Panc1 (cell line): ENCODE measurements at regions not wholly inside any gene's neighbourhood (a gene's known extent, or its start where the extent isn't known, plus 50 kb on each side); places are given as distances from the start of the nearest gene placed in this dataset.

ENCODE experiments used
- ATAC-seq: fragments of 200-7000 bp; cut with Tn5 transposase; 2 replicates; pipeline ENCODE4 v1.9.1; 2020; ENCODE audit warnings: mild to moderate bottlenecking, moderate library complexity
- BruUV-seq: library from RNA; stranded (reverse); fragments of 400-500 nt; replicated peaks from 2 replicates; lab custom pipeline; 2021; lab: Mats Ljungman, UMichigan
- CTCF ChIA-PET: fragments of 300-600 bp; sonication (Branson Sonifier 250); formaldehyde crosslinking; loops from one replicate; lab custom pipeline; 2022; ENCODE audit warnings: antibody characterized with exemption; lab: Charles Lee
- POLR2A ChIA-PET: fragments of 300-600 bp; sonication (Branson Sonifier 250); formaldehyde crosslinking; loops from one replicate; lab custom pipeline; 2022; ENCODE audit warnings: antibody characterized with exemption; lab: Charles Lee
- DNase-seq: peaks from one replicate; pipeline ENCODE4 v3.0.0-alpha.2; 2010; ENCODE audit warnings: low read depth, low spot score
- H3K27ac ChIP-seq: 2 replicates; pipeline ENCODE4 v1.5.1; 2011; ENCODE audit warnings: mild to moderate bottlenecking, low read length, inconsistent platforms
- H3K27me3 ChIP-seq: fragments of 200-500 bp; sonication (Bioruptor generic); 2 replicates; pipeline ENCODE4 v1.6.0; 2014; ENCODE audit warnings: low read length, inconsistent platforms; ENCODE audit not compliant: control insufficient read depth, insufficient read depth
- H3K36me3 ChIP-seq: fragments of 200-500 bp; sonication (Bioruptor generic); 2 replicates; pipeline ENCODE4 v1.5.1; 2014; ENCODE audit warnings: inconsistent platforms, mild to moderate bottlenecking, low read length, moderate library complexity; ENCODE audit not compliant: control insufficient read depth, insufficient read depth
- H3K4me1 ChIP-seq: 2 replicates; pipeline ENCODE4 v1.5.1; 2011; ENCODE audit warnings: inconsistent platforms, mild to moderate bottlenecking, low read length, moderate library complexity; ENCODE audit not compliant: control insufficient read depth, insufficient read depth
- H3K4me3 ChIP-seq, 2 experiments: 2 replicates each; pipeline ENCODE4 v1.5.1; 2011 to 2012; ENCODE audit warnings: low read depth in 2 of 2, low read length in 2 of 2, mild to moderate bottlenecking in 2 of 2, inconsistent platforms in 1 of 2, moderate library complexity in 1 of 2
- H3K9me3 ChIP-seq: fragments of 200-500 bp; sonication (Bioruptor generic); 2 replicates; pipeline ENCODE4 v1.5.1; 2014; ENCODE audit warnings: low read depth, mild to moderate bottlenecking, inconsistent platforms, low read length, moderate library complexity; ENCODE audit not compliant: control insufficient read depth, insufficient read depth
- CTCF ChIP-seq: fragments of 450-650 bp; IDR thresholded peaks from 2 replicates; pipeline ENCODE4 v1.5.1; 2017; ENCODE audit warnings: mild to moderate bottlenecking
- POLR2AphosphoS5 ChIP-seq: IDR thresholded peaks from 2 replicates; pipeline ENCODE4 v1.6.1; 2012; ENCODE audit warnings: mild to moderate bottlenecking, low read depth, low read length, moderate library complexity
- REST ChIP-seq, 2 experiments: IDR thresholded peaks; 2 replicates each; pipeline ENCODE4 v1.6.1; 2011 to 2012; ENCODE audit warnings: low read depth in 2 of 2, control low read depth in 1 of 2, low read length in 1 of 2, mild to moderate bottlenecking in 1 of 2, moderate library complexity in 1 of 2; ENCODE audit not compliant: insufficient read depth in 1 of 2
- SIN3A ChIP-seq: IDR thresholded peaks from 2 replicates; pipeline ENCODE4 v1.6.1; 2012; ENCODE audit warnings: low read depth, mild to moderate bottlenecking, low read length, moderate library complexity, borderline replicate concordance; ENCODE audit not compliant: insufficient read depth
- TCF7L2 ChIP-seq: IDR thresholded peaks from 2 replicates; pipeline ENCODE4 v1.6.1; 2011; ENCODE audit warnings: mild to moderate bottlenecking, low read depth, low read length, inconsistent platforms
- in situ Hi-C: cut with HindIII; loops from 2 replicates; pipeline ENCODE4 v1.10.0; 2016; ENCODE audit warnings: low sequenced_read_pairs, low pct_unique_long_range_greater_than_20kb
- intact Hi-C: fragments of 100-400 bp; cut with micrococcal nuclease; formaldehyde crosslinking; loops from one replicate; pipeline ENCODE4 v1.10.0; 2022; ENCODE audit not compliant: unreplicated experiment

- no peak overlapping the region for H3K27ac ChIP-seq
- H3K36me3 ChIP-seq: no peaks in the 10 kb centered on the region
- no peak for TF ChIP-seq POLR2AphosphoS5
- no peak for TF ChIP-seq REST (IDR thresholded peaks at IDR 0.05; ENCODE audit: insufficient read depth in 1 of 2, low read depth in 2 of 2, low read length in 1 of 2)
- no peak for TF ChIP-seq TCF7L2
- TF ChIP-seq SIN3A: no peak
- no peak for TF ChIP-seq CTCF
- no peaks in the 10 kb centered on the region for H3K4me1 ChIP-seq
- no peak for ATAC-seq
- ChIA-PET CTCF (no interaction called here), POLR2A (no interaction called here)
- in situ Hi-C loops (no loop called here), intact Hi-C loops (no loop called here)
- H3K4me3 ChIP-seq: no peak overlapping the region
- no TSS peak for BruUV-seq
- H3K9me3 ChIP-seq: no peaks in the 10 kb centered on the region
- DNase-seq: no peak
- no peaks in the 10 kb centered on the region for H3K27me3 ChIP-seq
These were observed 367.6 kb upstream of the DAB1 start for GRCh38 chr1:57791497-57791896.

- no peak overlapping the region for H3K27ac ChIP-seq
- intact Hi-C loops: no loop called here
- POLR2A ChIA-PET: no interaction called here
- H3K9me3 ChIP-seq: no peaks in the 10 kb centered on the region
- TF ChIP-seq SIN3A: no peak
- TF ChIP-seq TCF7L2: no peak
- no peak for TF ChIP-seq CTCF
- no peak for TF ChIP-seq REST (IDR thresholded peaks at IDR 0.05; ENCODE audit: insufficient read depth in 1 of 2, low read depth in 2 of 2, low read length in 1 of 2)
- TF ChIP-seq POLR2AphosphoS5: no peak
- H3K4me3 ChIP-seq: no peak overlapping the region
- ATAC-seq (no peak), DNase-seq (no peak)
- in situ Hi-C loops: no loop called here
- no TSS peak for BruUV-seq
- H3K4me1 ChIP-seq: no peaks in the 10 kb centered on the region
- CTCF ChIA-PET: no interaction called here
- H3K27me3 ChIP-seq: no peaks in the 10 kb centered on the region
- H3K36me3 ChIP-seq: no peaks in the 10 kb centered on the region
These were observed 366.1 kb upstream of the DAB1 start for GRCh38 chr1:57789936-57790335.
